ENCODE measurements at regions not wholly inside any gene's neighbourhood (a gene's known extent, or its start where the extent isn't known, plus 50 kb on each side); places are given as distances from the start of the nearest gene placed in this dataset.

GRCh38 chr5:8528106-8528505 lies 659.2 kb downstream of the MTRR start:
- DNase-seq (ENCODE audit: low spot score in 2 of 2), result no peak
- WGBS, 2 donors, result 22 to 26% methylated on average over 4 of the region's 4 CpGs

GRCh38 chr5:8538821-8539220 lies 669.9 kb downstream of the MTRR start:
- TF ChIP-seq CTCF (IDR thresholded peaks at IDR 0.05) (no peak), POLR2A (IDR thresholded peaks at IDR 0.05) (no peak)
- no peak overlapping the region for H3K4me3 ChIP-seq (ENCODE audit: low read depth, poor library complexity, severe bottlenecking)
- intact Hi-C loops (cut with DNase I; ENCODE audit: low total_unique reads), result no loop called here
- 52 to 67% methylated on average over 4 of the region's 4 CpGs for WGBS, 2 donors
- no peak for DNase-seq (ENCODE audit: low spot score in 2 of 2)

More at GRCh38 chr5:8528106-8528505, 659.2 kb downstream of the MTRR start:
- no peak overlapping the region for H3K4me3 ChIP-seq (ENCODE audit: low read depth, poor library complexity, severe bottlenecking)
- TF ChIP-seq POLR2A (IDR thresholded peaks at IDR 0.05), result no peak
- TF ChIP-seq CTCF (IDR thresholded peaks at IDR 0.05), result no peak
- intact Hi-C loops (cut with DNase I; ENCODE audit: low total_unique reads), result no loop called here

- no peak overlapping the region for H3K4me3 ChIP-seq (ENCODE audit: low read depth, poor library complexity, severe bottlenecking)
- 78 to 83% methylated on average over 2 of the region's 2 CpGs for WGBS, 2 donors
- DNase-seq (ENCODE audit: low spot score in 2 of 2), result no peak
- intact Hi-C loops (cut with DNase I; ENCODE audit: low total_unique reads), result no loop called here
- TF ChIP-seq CTCF (IDR thresholded peaks at IDR 0.05) (no peak), POLR2A (IDR thresholded peaks at IDR 0.05) (no peak)
Measured at GRCh38 chr5:8540317-8540716, 671.4 kb downstream of the MTRR start.

- TF ChIP-seq POLR2A (IDR thresholded peaks at IDR 0.05) (no peak), CTCF (IDR thresholded peaks at IDR 0.05) (no peak)
- DNase-seq (ENCODE audit: low spot score in 2 of 2), result no peak
- WGBS, 2 donors, result 55 to 56% methylated on average over 4 of the region's 4 CpGs
- intact Hi-C loops (cut with DNase I; ENCODE audit: low total_unique reads), result no loop called here
- H3K4me3 ChIP-seq (ENCODE audit: low read depth, poor library complexity, severe bottlenecking), result no peak overlapping the region
Measured at GRCh38 chr5:8550921-8551320, 682.0 kb downstream of the MTRR start.

GRCh38 chr5:8553364-8553763 lies 684.4 kb downstream of the MTRR start:
- intact Hi-C loops (cut with DNase I; ENCODE audit: low total_unique reads), result no loop called here
- DNase-seq (ENCODE audit: low spot score in 2 of 2), result no peak
- TF ChIP-seq CTCF (IDR thresholded peaks at IDR 0.05) (no peak), POLR2A (IDR thresholded peaks at IDR 0.05) (no peak)
- H3K4me3 ChIP-seq (ENCODE audit: low read depth, poor library complexity, severe bottlenecking), result no peak overlapping the region

- TF ChIP-seq POLR2A (IDR thresholded peaks at IDR 0.05), result no peak
- no peak for TF ChIP-seq CTCF (IDR thresholded peaks at IDR 0.05)
- intact Hi-C loops (cut with DNase I; ENCODE audit: low total_unique reads), result no loop called here
- 34 to 49% methylated on average over 3 of the region's 3 CpGs for WGBS, 2 donors
- no peak for DNase-seq (ENCODE audit: low spot score in 2 of 2)
- H3K4me3 ChIP-seq (ENCODE audit: low read depth, poor library complexity, severe bottlenecking), result no peak overlapping the region
Measured at GRCh38 chr5:8557728-8558127, 688.8 kb downstream of the MTRR start.

All from lower leg skin (tissue), 4 donors.